ENCODE measurements at regions not wholly inside any gene's neighbourhood (a gene's known extent, or its start where the extent isn't known, plus 50 kb on each side); places are given as distances from the start of the nearest gene placed in this dataset.

GRCh38 chr16:64539811-64540371, 582.0 kb downstream of the CDH11 start:
- DNase-seq (ENCODE audit: low read depth): no peak

- DNase-seq (ENCODE audit: low read depth): no peak
Measured at GRCh38 chr16:64534180-64534780, 587.6 kb downstream of the CDH11 start.

- no peak for DNase-seq (ENCODE audit: low read depth)
Measured at GRCh38 chr16:64532691-64533090, 589.2 kb downstream of the CDH11 start.

GRCh38 chr16:64532117-64532516, 589.7 kb downstream of the CDH11 start:
- no peak for DNase-seq (ENCODE audit: low read depth)

GRCh38 chr16:64531401-64531800, 590.5 kb downstream of the CDH11 start:
- no peak for DNase-seq (ENCODE audit: low read depth)

- DNase-seq (ENCODE audit: low read depth): no peak
Measured at GRCh38 chr16:64522548-64522947, 599.3 kb downstream of the CDH11 start.

- DNase-seq (ENCODE audit: low read depth): no peak
Measured at GRCh38 chr16:64513871-64514270, 608.0 kb downstream of the CDH11 start.

- DNase-seq (ENCODE audit: low read depth): no peak
Measured at GRCh38 chr16:64507240-64508024, 614.4 kb downstream of the CDH11 start.

GRCh38 chr16:64499211-64499610, 622.7 kb downstream of the CDH11 start:
- DNase-seq (ENCODE audit: low read depth): no peak

GRCh38 chr16:64498363-64498762, 623.5 kb downstream of the CDH11 start:
- DNase-seq (ENCODE audit: low read depth): no peak

GRCh38 chr16:64493709-64494108, 628.2 kb downstream of the CDH11 start:
- DNase-seq (ENCODE audit: low read depth): no peak

GRCh38 chr16:64489449-64489848, 632.4 kb downstream of the CDH11 start:
- no peak for DNase-seq (ENCODE audit: low read depth)

GRCh38 chr16:64486561-64486960, 635.3 kb downstream of the CDH11 start:
- no peak for DNase-seq (ENCODE audit: low read depth)

GRCh38 chr16:64481497-64481896, 640.4 kb downstream of the CDH11 start:
- no peak for DNase-seq (ENCODE audit: low read depth)

- peak; percentile 60 for DNase-seq (ENCODE audit: low read depth)
Measured at GRCh38 chr16:64478252-64478906, 643.5 kb downstream of the CDH11 start.

- DNase-seq (ENCODE audit: low read depth): no peak
Measured at GRCh38 chr16:64475627-64476351, 646.1 kb downstream of the CDH11 start.

GRCh38 chr16:64470916-64471315, 650.9 kb downstream of the CDH11 start:
- no peak for DNase-seq (ENCODE audit: low read depth)

GRCh38 chr16:64469906-64470702, 651.8 kb downstream of the CDH11 start:
- DNase-seq (ENCODE audit: low read depth): no peak

GRCh38 chr16:64469351-64469750, 652.5 kb downstream of the CDH11 start:
- no peak for DNase-seq (ENCODE audit: low read depth)

GRCh38 chr16:64468515-64469090, 653.3 kb downstream of the CDH11 start:
- DNase-seq (ENCODE audit: low read depth): no peak

- no peak for DNase-seq (ENCODE audit: low read depth)
Measured at GRCh38 chr16:64459821-64460220, 662.0 kb downstream of the CDH11 start.
